Bronchial epithelial cell (primary cell): ENCODE measurements at regions not wholly inside any gene's neighbourhood (a gene's known extent, or its start where the extent isn't known, plus 50 kb on each side); places are given as distances from the start of the nearest gene placed in this dataset.

Experiments
- DNase-seq: peaks from one replicate; pipeline ENCODE4 v3.0.0-alpha.2; 2010; ENCODE audit warnings: low read depth
- FAIRE-seq: peaks from 2 replicates; lab custom pipeline; 2011; peaks lifted over from hg19 to GRCh38; lab: Jason Lieb, UNC
- H3K27me3 ChIP-seq: 2 replicates; pipeline ENCODE4 v1.5.1; 2011; ENCODE audit warnings: low read length; ENCODE audit not compliant: control insufficient read depth, insufficient read depth
- H3K36me3 ChIP-seq: 2 replicates; pipeline ENCODE4 v1.5.1; 2011; ENCODE audit warnings: low read length; ENCODE audit not compliant: control insufficient read depth, insufficient read depth
- H3K4me3 ChIP-seq: 2 replicates; pipeline ENCODE4 v1.5.1; 2011; ENCODE audit warnings: mild to moderate bottlenecking, low read depth, low read length, control low read depth
- CTCF ChIP-seq: IDR thresholded peaks from 2 replicates; pipeline ENCODE4 v1.5.1; 2011; ENCODE audit warnings: mild to moderate bottlenecking, moderate library complexity, low read length, control low read depth, inconsistent platforms; ENCODE audit not compliant: insufficient read depth, severe bottlenecking

- no peak for TF ChIP-seq CTCF
- Histone ChIP-seq H3K36me3 (no peaks in the 10 kb centered on the region), H3K27me3 (no peaks in the 10 kb centered on the region), H3K4me3 (no peak overlapping the region)
- DNase-seq (no peak), FAIRE-seq (no peak)
Observed at GRCh38 chr4:111230265-111230664, 607.4 kb upstream of the PITX2 start.

- Histone ChIP-seq H3K36me3 (no peaks in the 10 kb centered on the region), H3K4me3 (no peak overlapping the region), H3K27me3 (no peaks in the 10 kb centered on the region)
- DNase-seq (no peak), FAIRE-seq (no peak)
- no peak for TF ChIP-seq CTCF
Observed at GRCh38 chr4:111231281-111231680, 608.4 kb upstream of the PITX2 start.

GRCh38 chr4:111234939-111235338 lies 612.1 kb upstream of the PITX2 start:
- DNase-seq, result no peak
- H3K4me3 ChIP-seq, result no peak overlapping the region
- no peak for TF ChIP-seq CTCF
- no peak for FAIRE-seq
- H3K27me3 ChIP-seq, result no peaks in the 10 kb centered on the region
- no peaks in the 10 kb centered on the region for H3K36me3 ChIP-seq

GRCh38 chr4:111263836-111264235 lies 641.0 kb upstream of the PITX2 start:
- H3K36me3 ChIP-seq, result no peaks in the 10 kb centered on the region
- no peak overlapping the region for H3K4me3 ChIP-seq
- no peaks in the 10 kb centered on the region for H3K27me3 ChIP-seq
- DNase-seq (no peak), FAIRE-seq (no peak)
- no peak for TF ChIP-seq CTCF

GRCh38 chr4:111266937-111267336 lies 644.1 kb upstream of the PITX2 start:
- H3K27me3 ChIP-seq, result no peaks in the 10 kb centered on the region
- TF ChIP-seq CTCF, result no peak
- FAIRE-seq, result no peak
- no peak overlapping the region for H3K4me3 ChIP-seq
- H3K36me3 ChIP-seq, result no peaks in the 10 kb centered on the region
- no peak for DNase-seq

- no peak for TF ChIP-seq CTCF
- Histone ChIP-seq H3K4me3 (no peak overlapping the region), H3K36me3 (no peaks in the 10 kb centered on the region), H3K27me3 (no peaks in the 10 kb centered on the region)
- no peak for FAIRE-seq
- no peak for DNase-seq
Observed at GRCh38 chr4:111267786-111268185, 644.9 kb upstream of the PITX2 start.
